Fibroblast of pulmonary artery (primary cell): ENCODE measurements at regions not wholly inside any gene's neighbourhood (a gene's known extent, or its start where the extent isn't known, plus 50 kb on each side); places are given as distances from the start of the nearest gene placed in this dataset.

ENCODE experiments used
- DNase-seq: peaks from one replicate; pipeline ENCODE4 v3.0.0-alpha.2; 2010; ENCODE audit warnings: low read depth
- H3K4me3 ChIP-seq: replicated peaks from 2 replicates; pipeline ENCODE4 v1.5.1; 2011; ENCODE audit warnings: low read depth, mild to moderate bottlenecking, control low read depth, low read length, moderate library complexity
- CTCF ChIP-seq: IDR thresholded peaks from 2 replicates; pipeline ENCODE4 v1.5.1; 2011; ENCODE audit warnings: mild to moderate bottlenecking, control low read depth, low read length, inconsistent platforms; ENCODE audit errors: missing control alignments

GRCh38 chr2:40531359-40531758 lies 79.5 kb upstream of the SLC8A1 start:
- no peak overlapping the region for H3K4me3 ChIP-seq
- DNase-seq = no peak
- TF ChIP-seq CTCF = no peak

GRCh38 chr2:40534528-40534927 lies 82.6 kb upstream of the SLC8A1 start:
- DNase-seq = no peak
- no peak overlapping the region for H3K4me3 ChIP-seq
- TF ChIP-seq CTCF = no peak

- no peak for TF ChIP-seq CTCF
- no peak overlapping the region for H3K4me3 ChIP-seq
- DNase-seq = no peak
These were observed 84.1 kb upstream of the SLC8A1 start for GRCh38 chr2:40535972-40536371.

- DNase-seq = no peak
- H3K4me3 ChIP-seq = no peak overlapping the region
- TF ChIP-seq CTCF = no peak
These were observed 88.1 kb upstream of the SLC8A1 start for GRCh38 chr2:40540026-40540425.

- no peak overlapping the region for H3K4me3 ChIP-seq
- no peak for DNase-seq
- TF ChIP-seq CTCF = no peak
These were observed 91.5 kb upstream of the SLC8A1 start for GRCh38 chr2:40543381-40543780.

GRCh38 chr2:40544072-40544471 lies 92.2 kb upstream of the SLC8A1 start:
- no peak for DNase-seq
- TF ChIP-seq CTCF = no peak
- no peak overlapping the region for H3K4me3 ChIP-seq

- no peak for TF ChIP-seq CTCF
- H3K4me3 ChIP-seq = no peak overlapping the region
- DNase-seq = no peak
These were observed 93.8 kb upstream of the SLC8A1 start for GRCh38 chr2:40545645-40546044.
